ENCODE measurements at regions not wholly inside any gene's neighbourhood (a gene's known extent, or its start where the extent isn't known, plus 50 kb on each side); places are given as distances from the start of the nearest gene placed in this dataset.

DNA sequence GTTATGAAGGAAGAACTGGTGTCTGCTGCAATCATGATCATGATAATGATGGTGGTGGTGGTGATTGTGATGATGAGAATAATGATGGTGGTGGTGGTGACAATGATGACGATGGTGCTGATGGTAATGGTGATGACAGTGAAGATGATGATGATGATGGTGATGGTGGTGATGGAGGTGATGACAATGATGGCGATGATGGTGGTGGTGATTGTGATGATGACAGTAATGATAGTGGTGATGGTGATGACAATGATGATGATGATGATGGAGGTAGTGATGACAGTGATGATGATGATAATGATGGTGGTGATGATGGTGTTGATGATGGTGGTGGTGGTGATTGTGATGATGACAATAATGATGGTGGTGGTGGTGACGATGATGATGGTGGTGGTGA, 52.8 kb upstream of the ANO1 start:
- no peak for DNase-seq (ENCODE audit: low read depth in 2 of 2)

GRCh38 chr11:70026012-70026411, 52.1 kb upstream of the ANO1 start:
- DNase-seq (ENCODE audit: low read depth in 2 of 2), result no peak

DNA sequence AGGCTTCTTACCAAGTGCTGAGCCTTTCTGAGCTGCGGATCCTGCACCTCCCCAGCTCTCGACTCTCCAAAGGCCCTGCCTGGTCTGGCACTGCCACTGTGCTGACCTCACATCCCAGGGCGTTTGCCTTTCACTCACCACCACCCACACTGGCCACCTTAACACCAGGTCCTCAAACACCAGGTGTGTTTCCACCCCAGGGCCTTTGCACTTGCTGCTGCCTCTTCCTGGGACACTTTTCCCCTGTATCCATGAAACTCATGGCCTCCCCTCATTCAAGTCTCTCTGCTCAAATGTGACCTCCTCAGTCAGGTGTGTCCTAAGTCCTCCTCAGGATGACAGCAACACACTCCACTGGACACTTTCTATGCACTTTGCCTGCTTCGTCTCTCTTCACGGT, 51.4 kb upstream of the ANO1 start:
- DNase-seq (ENCODE audit: low read depth in 2 of 2), result no peak

DNA sequence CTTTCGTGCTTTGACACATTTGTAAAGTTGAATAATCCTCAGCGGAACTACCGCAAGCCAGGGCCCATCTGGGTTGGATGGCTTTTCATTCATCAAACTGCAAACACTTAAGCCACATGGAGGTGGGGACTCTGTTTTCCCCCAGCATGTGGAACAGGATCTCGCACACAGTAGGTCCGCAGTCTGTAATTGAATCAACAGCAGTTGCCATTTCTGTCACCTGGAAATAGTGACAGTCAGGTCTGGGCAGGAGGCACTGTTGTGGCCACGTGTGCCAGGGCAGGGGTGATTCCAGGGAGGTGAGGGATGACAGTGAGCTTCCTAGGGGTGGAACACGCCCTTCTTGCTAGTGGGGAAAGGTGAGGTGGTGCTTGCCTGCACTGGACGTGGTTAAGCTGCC, 50.7 kb upstream of the ANO1 start:
- DNase-seq (ENCODE audit: low read depth in 2 of 2), result no peak

- DNase-seq (ENCODE audit: low read depth in 2 of 2), result no peak
Measured at GRCh38 chr11:70028147-70028855, 49.8 kb upstream of the ANO1 start.

All from stimulated activated CD4-positive, alpha-beta T cell treated with anti-CD3 and anti-CD28 coated beads, Interleukin-1b, Interleukin-23, amount 100 ng/mL, for 1 hour (primary cell).